HCT116 (cell line): ENCODE measurements at regions not wholly inside any gene's neighbourhood (a gene's known extent, or its start where the extent isn't known, plus 50 kb on each side); places are given as distances from the start of the nearest gene placed in this dataset.

Source experiments
- ATAC-seq: fragments of 200-7000 bp; cut with Tn5 transposase; 2 replicates; pipeline ENCODE4 v1.9.1; 2020; ENCODE audit warnings: mild to moderate bottlenecking, moderate library complexity
- BruUV-seq: library from RNA; stranded (reverse); fragments of 400-500 nt; replicated peaks from 2 replicates; lab custom pipeline; 2021; lab: Mats Ljungman, UMichigan
- CTCF ChIA-PET: fragments of 300-600 bp; sonication (Branson Sonifier 250); formaldehyde crosslinking; loops from one replicate; lab custom pipeline; 2021; ENCODE audit warnings: antibody characterized with exemption; lab: Charles Lee
- POLR2A ChIA-PET: fragments of 300-600, 350-600 bp; sonication (Branson Sonifier 250); formaldehyde crosslinking; loops from one replicate; lab custom pipeline; 2021; ENCODE audit warnings: antibody characterized with exemption; lab: Charles Lee
- RAD21 ChIA-PET, 2 experiments: fragments of 300-600 bp; sonication (Branson Sonifier 250); formaldehyde crosslinking; loops; one replicate each; lab custom pipeline; 2023; ENCODE audit warnings: low total read pairs in 2 of 2; ENCODE audit not compliant: uncharacterized antibody in 2 of 2, unreplicated experiment in 2 of 2, low non-redundant PET in 1 of 2; lab: Charles Lee
- DNase-seq: peaks from one replicate; pipeline ENCODE4 v3.0.0-alpha.2; 2010; ENCODE audit warnings: low read depth, low spot score
- H2AFZ ChIP-seq: fragments of 200-600 bp; shearing (Covaris generic), sonication (generic); 2 replicates; pipeline ENCODE4 v1.6.1; 2017; ENCODE audit warnings: low read depth, mixed run types, mixed read lengths, antibody characterized with exemption, low read length; ENCODE audit not compliant: poor library complexity, severe bottlenecking
- H3K27ac ChIP-seq: 2 replicates; pipeline ENCODE4 v1.5.1; 2012; ENCODE audit warnings: low read depth, low read length
- H3K27me3 ChIP-seq: fragments of 200-600 bp; sonication (generic); 2 replicates; pipeline ENCODE4 v1.6.1; 2016; ENCODE audit warnings: mixed run types, low read length, mixed read lengths; ENCODE audit not compliant: insufficient read depth
- H3K36me3 ChIP-seq, 2 experiments: fragments of 200-500 bp in 1 of 2; fragments of 200-600 bp in 1 of 2; sonication (Bioruptor generic) in 1 of 2; sonication (generic) in 1 of 2; 2 replicates each; pipeline versions ENCODE4 v1.5.1 to v1.6.1; 2014 to 2016; ENCODE audit warnings: low read length in 2 of 2, inconsistent platforms in 1 of 2, mixed read lengths in 1 of 2, mixed run types in 1 of 2; ENCODE audit not compliant: insufficient read depth in 2 of 2, control insufficient read depth in 1 of 2
- H3K4me1 ChIP-seq, 2 experiments: fragments of 200-600 bp in 1 of 2; sonication (generic) in 1 of 2; 2 replicates each; pipeline versions ENCODE4 v1.5.1 to v1.6.1; 2012 to 2017; ENCODE audit warnings: low read length in 2 of 2, inconsistent platforms in 1 of 2, mild to moderate bottlenecking in 1 of 2, mixed read lengths in 1 of 2, mixed run types in 1 of 2, moderate library complexity in 1 of 2; ENCODE audit not compliant: insufficient read depth in 2 of 2, control insufficient read depth in 1 of 2
- H3K4me2 ChIP-seq: fragments of 200-600 bp; sonication (generic); 2 replicates; pipeline ENCODE4 v1.6.1; 2017; ENCODE audit warnings: mixed run types, low read length, mixed read lengths
- H3K4me3 ChIP-seq, 2 experiments: fragments of 200-600 bp in 1 of 2; sonication (generic) in 1 of 2; replicated peaks in 1 of 2; 2 replicates each; pipeline ENCODE4 v1.5.1; 2011 to 2016; ENCODE audit warnings: low read length in 2 of 2, control low read depth in 1 of 2, low read depth in 1 of 2, mild to moderate bottlenecking in 1 of 2, mixed read lengths in 1 of 2, mixed run types in 1 of 2
- H3K79me2 ChIP-seq: fragments of 200-600 bp; sonication (generic); 2 replicates; pipeline ENCODE4 v1.6.1; 2017; ENCODE audit warnings: mild to moderate bottlenecking, mixed run types, low read length, moderate library complexity, mixed read lengths; ENCODE audit not compliant: insufficient read depth
- H3K9ac ChIP-seq: fragments of 200-600 bp; sonication (generic); 2 replicates; pipeline ENCODE4 v1.6.1; 2016; ENCODE audit warnings: low read length, mixed read lengths
- H3K9me2 ChIP-seq: fragments of 200-600 bp; sonication (generic), shearing (Covaris generic); 2 replicates; pipeline ENCODE4 v1.6.1; 2017; ENCODE audit warnings: mixed run types, mild to moderate bottlenecking, moderate library complexity; ENCODE audit not compliant: insufficient read depth
- H3K9me3 ChIP-seq, 2 experiments: fragments of 200-500 bp in 1 of 2; fragments of 200-600 bp in 1 of 2; sonication (Bioruptor generic) in 1 of 2; sonication (generic) in 1 of 2; 2 replicates each; pipeline ENCODE4 v1.6.1; 2014 to 2017; ENCODE audit warnings: low read length in 2 of 2, mixed read lengths in 2 of 2, inconsistent platforms in 1 of 2, low read depth in 1 of 2, mild to moderate bottlenecking in 1 of 2, mixed run types in 1 of 2, moderate library complexity in 1 of 2; ENCODE audit not compliant: control insufficient read depth in 1 of 2, insufficient read depth in 1 of 2
- H4K20me1 ChIP-seq: fragments of 200-600 bp; sonication (generic), shearing (Covaris generic); 2 replicates; pipeline ENCODE4 v1.6.1; 2017; ENCODE audit warnings: mixed run types, mild to moderate bottlenecking, moderate library complexity; ENCODE audit not compliant: insufficient read depth
- CBX3 ChIP-seq: IDR thresholded peaks from 2 replicates; pipeline ENCODE4 v1.6.1; 2012; ENCODE audit warnings: low read depth
- CEBPB ChIP-seq: IDR thresholded peaks from 2 replicates; pipeline ENCODE4 v1.6.1; 2012; ENCODE audit warnings: low read depth
- CTCF ChIP-seq, 3 experiments: fragments of 200-600 bp in 1 of 3; sonication (generic) in 1 of 3; IDR thresholded peaks in 2 of 3; conservative IDR thresholded peaks in 1 of 3; 2 replicates each; pipeline ENCODE4 v1.5.1; 2012 to 2017; ENCODE audit warnings: low read depth in 2 of 3, low read length in 2 of 3, antibody characterized with exemption in 1 of 3, borderline replicate concordance in 1 of 3, control low read depth in 1 of 3, mild to moderate bottlenecking in 1 of 3, mixed read lengths in 1 of 3, mixed run types in 1 of 3, moderate library complexity in 1 of 3; ENCODE audit not compliant: insufficient read depth in 1 of 3
- EGR1 ChIP-seq: IDR thresholded peaks from 2 replicates; pipeline ENCODE4 v1.6.1; 2012; ENCODE audit warnings: low read depth
- ELF1 ChIP-seq: IDR thresholded peaks from 2 replicates; pipeline ENCODE4 v1.6.1; 2012; ENCODE audit warnings: low read depth, borderline replicate concordance
- EZH2 ChIP-seq: fragments of 200-600 bp; sonication (generic); IDR thresholded peaks from 2 replicates; pipeline ENCODE4 v1.6.1; 2017; ENCODE audit warnings: antibody characterized with exemption, mixed run types
- EZH2phosphoT487 ChIP-seq: fragments of 200-600 bp; IDR thresholded peaks from 2 replicates; pipeline ENCODE4 v1.6.1; 2018; ENCODE audit warnings: antibody characterized with exemption, borderline replicate concordance
- JUND ChIP-seq: IDR thresholded peaks from 2 replicates; pipeline ENCODE4 v1.6.1; 2012
- MAX ChIP-seq: IDR thresholded peaks from 2 replicates; pipeline ENCODE4 v1.6.1; 2012
- POLR2A ChIP-seq: IDR thresholded peaks from 2 replicates; pipeline ENCODE4 v1.7.0; 2011; ENCODE audit warnings: borderline replicate concordance; ENCODE audit not compliant: insufficient read depth, insufficient read length; ENCODE audit errors: extremely low read depth
- RAD21 ChIP-seq: IDR thresholded peaks from 2 replicates; pipeline ENCODE4 v1.6.1; 2012; ENCODE audit warnings: low read depth, mild to moderate bottlenecking
- SP1 ChIP-seq: IDR thresholded peaks from 2 replicates; pipeline ENCODE4 v1.6.1; 2012; ENCODE audit warnings: low read depth
- SRF ChIP-seq: IDR thresholded peaks from 2 replicates; pipeline ENCODE4 v1.6.1; 2012; ENCODE audit warnings: low read depth
- YY1 ChIP-seq: IDR thresholded peaks from 2 replicates; pipeline ENCODE4 v1.6.1; 2011; ENCODE audit warnings: low read length, low read depth, moderate library complexity, mild to moderate bottlenecking; ENCODE audit not compliant: insufficient replicate concordance; ENCODE audit errors: extremely low read depth
- ZFX ChIP-seq: fragments of 450-650 bp; IDR thresholded peaks from 2 replicates; pipeline ENCODE4 v1.6.1; 2017
- ZNF274 ChIP-seq: fragments of 200-500 bp; sonication (Bioruptor generic); IDR thresholded peaks from 2 replicates; pipeline ENCODE4 v1.6.1; 2014; ENCODE audit warnings: mild to moderate bottlenecking, low read depth, low read length, inconsistent platforms
- intact Hi-C: fragments of 100-400 bp; cut with micrococcal nuclease; formaldehyde crosslinking; loops from 2 replicates; pipeline ENCODE4 v1.10.0; 2022

GRCh38 chr6:67412035-67412434 is 1223.0 kb upstream of the ADGRB3 start:
- Histone ChIP-seq H3K27me3 (no peaks in the 10 kb centered on the region), H3K9ac (no peak overlapping the region), H3K9me3 (peaks cover 4 to 18% of the 10 kb centered on the region in 2 experiments; a peak in 3 of 4 replicates), H3K36me3 (no peaks in the 10 kb centered on the region), H3K9me2 (no peaks in the 10 kb centered on the region), H2AFZ (no peak overlapping the region), H3K4me3 (no peak overlapping the region), H3K79me2 (no peaks in the 10 kb centered on the region), H3K27ac (no peak overlapping the region), H4K20me1 (no peaks in the 10 kb centered on the region), H3K4me2 (no peak overlapping the region), H3K4me1 (no peaks in the 10 kb centered on the region)
- TF ChIP-seq SP1 (no peak), CEBPB (no peak), YY1 (no peak), SRF (no peak), RAD21 (no peak), JUND (no peak), EGR1 (no peak), EZH2phosphoT487 (no peak), CTCF (IDR thresholded peaks at IDR 0.05 in 2 of 3, conservative IDR thresholded peaks at IDR 0.05 in 1 of 3; ENCODE audit: borderline replicate concordance in 1 of 3, insufficient read depth in 1 of 3, low read depth in 2 of 3, low read length in 2 of 3) (no peak), EZH2 (no peak), POLR2A (no peak), ELF1 (no peak), CBX3 (no peak), MAX (no peak), ZFX (no peak), ZNF274 (no peak)
- POLR2A ChIA-PET, result no interaction called here
- intact Hi-C loops, result no loop called here
- CTCF ChIA-PET, result no interaction called here
- DNase-seq (no peak), ATAC-seq (no peak)
- RAD21 ChIA-PET, result no interaction called here
- BruUV-seq, result no TSS peak
